ENCODE measurements at regions not wholly inside any gene's neighbourhood (a gene's known extent, or its start where the extent isn't known, plus 50 kb on each side); places are given as distances from the start of the nearest gene placed in this dataset.

DNA sequence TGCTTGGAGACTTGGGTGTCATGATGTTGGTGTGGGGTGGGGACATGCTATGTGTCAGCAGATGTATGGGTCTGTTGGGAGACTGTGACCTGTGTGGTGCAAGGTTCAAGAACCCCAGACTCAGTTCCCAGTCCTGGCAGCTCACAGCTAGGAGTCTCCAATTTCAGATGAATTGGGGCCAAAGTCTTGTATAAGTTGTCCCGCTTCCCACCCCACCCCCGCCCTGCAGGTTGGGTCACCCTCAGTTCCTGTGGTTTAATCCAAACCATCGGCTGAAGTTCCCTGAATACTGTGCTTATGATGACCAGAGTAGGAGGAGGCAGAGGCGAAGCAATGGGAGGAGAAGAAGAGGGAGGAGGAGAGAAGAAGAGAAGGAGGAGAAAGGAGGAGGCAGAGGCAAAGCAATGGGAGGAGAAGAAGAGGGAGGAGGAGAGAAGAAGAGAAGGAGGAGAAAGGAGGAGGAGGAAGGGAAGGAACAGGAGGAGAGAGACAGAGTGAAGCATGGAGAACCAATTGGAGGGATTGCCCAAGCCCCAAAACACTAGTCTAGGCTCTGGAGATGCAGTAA lies 112.6 kb downstream of the EFNB1 start:
- Mint-ChIP-seq H3K9me3 (no peaks in the 10 kb centered on the region), H3K36me3 (ENCODE audit: low read depth) (no peaks in the 10 kb centered on the region), H3K4me1 (ENCODE audit: low read depth) (peaks cover 2% of the 10 kb centered on the region), H3K27me3 (no peaks in the 10 kb centered on the region), H3K27ac (no peak overlapping the region), H3K4me3 (no peak overlapping the region)
- intact Hi-C loops (cut with micrococcal nuclease) = no loop called here

DNA sequence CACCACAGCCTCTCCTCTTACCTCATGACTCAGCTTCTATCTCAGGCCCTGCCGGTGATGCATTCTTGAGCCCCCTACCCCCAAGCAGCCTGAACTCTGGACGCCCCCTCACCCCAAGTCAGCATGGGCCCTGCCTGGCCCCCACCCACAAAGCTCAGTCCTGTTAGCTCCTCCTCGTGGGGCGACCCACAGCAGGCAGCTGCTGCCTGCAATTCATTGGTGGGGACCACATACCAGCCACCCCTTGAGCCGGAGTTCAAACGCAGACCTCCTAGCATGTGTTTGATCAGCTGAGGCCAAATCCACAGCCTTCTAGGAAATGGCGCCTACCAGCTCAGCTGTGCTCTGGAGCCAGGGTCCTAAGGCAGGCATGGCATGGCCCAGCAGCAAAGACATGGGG lies 111.8 kb downstream of the EFNB1 start:
- H3K9me3 Mint-ChIP-seq = no peaks in the 10 kb centered on the region
- no peaks in the 10 kb centered on the region for H3K27me3 Mint-ChIP-seq
- no peak overlapping the region for H3K4me3 Mint-ChIP-seq
- intact Hi-C loops (cut with micrococcal nuclease) = no loop called here
- no peaks in the 10 kb centered on the region for H3K36me3 Mint-ChIP-seq (ENCODE audit: low read depth)
- peaks cover 10% of the 10 kb centered on the region for H3K4me1 Mint-ChIP-seq (ENCODE audit: low read depth)
- no peak overlapping the region for H3K27ac Mint-ChIP-seq

DNA sequence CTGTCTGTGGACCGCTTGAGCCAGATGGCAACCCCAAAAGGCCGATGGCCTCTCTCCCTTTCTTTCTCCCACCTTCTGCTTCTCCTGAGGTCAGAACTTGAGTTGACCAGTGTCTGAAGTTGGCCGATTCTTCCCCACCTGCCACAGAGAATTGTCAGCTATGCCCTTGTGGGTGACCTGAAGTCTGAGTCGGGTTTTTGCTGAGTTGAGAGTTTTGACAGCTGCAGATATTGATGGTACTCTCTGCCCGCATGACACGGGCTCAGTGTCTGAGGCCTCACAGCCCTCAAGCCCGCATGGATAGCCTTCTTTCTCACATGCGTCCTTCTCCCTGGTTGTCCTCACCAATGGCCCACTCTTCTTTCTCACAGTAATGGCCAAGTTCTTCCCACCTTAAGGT lies 111.0 kb downstream of the EFNB1 start:
- H3K9me3 Mint-ChIP-seq = no peaks in the 10 kb centered on the region

DNA sequence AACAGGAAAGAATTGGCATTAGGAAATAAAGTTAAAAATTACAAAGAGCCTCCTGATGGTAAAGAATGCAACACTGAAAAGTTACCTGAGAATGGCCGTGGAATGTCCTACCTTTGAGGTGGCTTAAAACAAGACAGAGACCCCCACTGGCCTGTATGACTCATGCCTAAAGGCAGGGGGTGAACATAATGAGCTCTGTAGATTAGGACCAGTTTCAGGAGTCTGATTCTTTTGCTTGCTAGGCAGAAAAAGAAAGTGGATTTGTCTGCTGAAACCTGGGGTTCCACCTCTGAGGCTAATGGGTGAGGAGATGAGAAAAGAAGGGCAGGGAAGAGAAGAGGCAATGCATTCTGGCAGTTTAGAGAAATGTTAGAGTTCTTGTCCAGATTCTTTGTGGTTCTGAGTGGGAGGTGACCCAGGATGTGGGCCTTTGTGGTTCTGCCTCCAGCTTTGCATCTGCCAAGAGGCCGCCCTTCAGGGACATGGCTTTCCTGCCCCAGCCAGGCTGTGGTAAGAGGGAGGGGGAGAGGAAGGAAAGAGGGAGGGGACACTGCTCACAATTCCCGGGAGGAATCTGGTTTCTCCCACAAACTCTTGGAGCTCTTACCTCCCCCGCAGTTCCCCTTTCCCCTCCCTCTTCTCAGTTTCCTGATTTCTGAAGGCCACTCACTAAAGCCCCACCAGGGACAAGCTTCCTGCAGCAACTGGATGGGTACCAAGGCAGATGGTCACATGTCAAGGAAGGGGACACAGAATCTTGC lies 109.6 kb downstream of the EFNB1 start:
- intact Hi-C loops (cut with micrococcal nuclease) = no loop called here
- Mint-ChIP-seq H3K9me3 (no peaks in the 10 kb centered on the region), H3K36me3 (ENCODE audit: low read depth) (no peaks in the 10 kb centered on the region), H3K4me1 (ENCODE audit: low read depth) (peaks cover 16% of the 10 kb centered on the region), H3K27ac (no peak overlapping the region), H3K4me3 (no peak overlapping the region), H3K27me3 (no peaks in the 10 kb centered on the region)

More for the DNA sequence above, 111.0 kb downstream of the EFNB1 start:
- intact Hi-C loops (cut with micrococcal nuclease) = no loop called here
- no peaks in the 10 kb centered on the region for H3K27me3 Mint-ChIP-seq
- H3K4me1 Mint-ChIP-seq (ENCODE audit: low read depth) = peaks cover 16% of the 10 kb centered on the region
- no peaks in the 10 kb centered on the region for H3K36me3 Mint-ChIP-seq (ENCODE audit: low read depth)
- H3K4me3 Mint-ChIP-seq = no peak overlapping the region
- H3K27ac Mint-ChIP-seq = no peak overlapping the region

DNA sequence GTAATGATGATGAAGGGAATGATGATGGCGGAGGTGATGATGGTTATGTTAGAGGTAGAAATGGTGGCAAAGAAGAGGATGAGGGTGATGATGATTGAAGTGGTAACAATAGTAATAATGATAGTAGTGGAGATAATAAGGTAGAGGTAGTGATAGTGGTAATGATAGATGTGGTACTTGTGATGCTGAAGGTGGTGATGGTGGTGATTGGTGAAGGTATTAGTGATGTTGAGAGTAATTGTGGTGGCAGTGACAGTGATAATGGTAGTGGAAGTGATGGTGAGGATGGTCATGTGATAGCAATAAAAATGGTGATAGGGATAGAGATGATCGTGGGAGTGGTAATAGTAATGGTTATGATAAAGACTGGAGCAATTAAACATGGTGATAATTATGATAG lies 108.8 kb downstream of the EFNB1 start:
- Mint-ChIP-seq H3K9me3 (no peaks in the 10 kb centered on the region), H3K27ac (no peak overlapping the region), H3K36me3 (ENCODE audit: low read depth) (no peaks in the 10 kb centered on the region), H3K27me3 (no peaks in the 10 kb centered on the region), H3K4me3 (no peak overlapping the region), H3K4me1 (ENCODE audit: low read depth) (peaks cover 16% of the 10 kb centered on the region)
- intact Hi-C loops (cut with micrococcal nuclease) = no loop called here

DNA sequence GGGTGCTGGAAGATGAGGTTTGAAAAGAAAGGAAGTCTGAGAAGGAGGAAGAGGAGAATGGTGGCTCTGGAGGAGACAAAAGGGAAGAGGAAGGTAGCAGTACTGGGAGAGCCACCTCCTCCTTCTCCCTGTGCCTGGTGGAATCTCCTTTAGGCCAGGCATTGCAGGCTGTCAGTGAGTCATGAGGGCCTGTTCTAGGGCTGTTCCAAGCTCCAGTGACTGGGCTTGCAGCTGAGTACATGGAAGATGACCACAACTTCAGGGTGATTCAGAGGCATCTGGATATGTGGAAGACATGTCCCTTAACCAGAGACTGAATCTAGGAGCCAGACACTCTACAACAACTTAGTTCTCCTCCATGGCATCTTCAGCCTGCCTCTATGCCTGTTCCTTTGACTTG lies 107.8 kb downstream of the EFNB1 start:
- no peaks in the 10 kb centered on the region for H3K36me3 Mint-ChIP-seq (ENCODE audit: low read depth)
- intact Hi-C loops (cut with micrococcal nuclease) = no loop called here
- H3K4me3 Mint-ChIP-seq = no peak overlapping the region
- no peak overlapping the region for H3K27ac Mint-ChIP-seq
- no peaks in the 10 kb centered on the region for H3K27me3 Mint-ChIP-seq
- no peaks in the 10 kb centered on the region for H3K9me3 Mint-ChIP-seq
- peaks cover 16% of the 10 kb centered on the region for H3K4me1 Mint-ChIP-seq (ENCODE audit: low read depth)

DNA sequence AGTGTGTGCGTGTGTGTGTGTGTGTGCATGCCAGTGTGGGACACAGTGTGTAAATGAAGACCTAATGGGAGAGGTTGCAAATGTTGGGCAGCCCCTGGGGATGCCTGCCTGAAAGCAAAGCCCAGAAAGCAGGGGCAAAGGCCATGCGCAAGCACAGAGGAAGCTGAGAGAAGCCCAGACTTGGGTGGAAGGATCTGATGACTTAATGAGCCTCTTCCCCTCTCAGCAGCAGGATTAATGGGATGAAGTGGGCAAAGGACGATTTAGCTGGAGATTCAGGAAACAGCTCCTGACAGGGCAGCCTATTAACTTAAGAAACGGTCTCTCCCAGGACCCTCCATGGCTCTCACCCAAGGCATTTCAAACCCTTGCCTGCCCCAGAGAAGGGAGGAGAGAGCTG lies 107.3 kb downstream of the EFNB1 start:
- no peak overlapping the region for H3K4me3 Mint-ChIP-seq
- peaks cover 16% of the 10 kb centered on the region for H3K4me1 Mint-ChIP-seq (ENCODE audit: low read depth)
- H3K9me3 Mint-ChIP-seq = no peaks in the 10 kb centered on the region
- intact Hi-C loops (cut with micrococcal nuclease) = no loop called here
- no peak overlapping the region for H3K27ac Mint-ChIP-seq
- H3K36me3 Mint-ChIP-seq (ENCODE audit: low read depth) = no peaks in the 10 kb centered on the region
- no peaks in the 10 kb centered on the region for H3K27me3 Mint-ChIP-seq

DNA sequence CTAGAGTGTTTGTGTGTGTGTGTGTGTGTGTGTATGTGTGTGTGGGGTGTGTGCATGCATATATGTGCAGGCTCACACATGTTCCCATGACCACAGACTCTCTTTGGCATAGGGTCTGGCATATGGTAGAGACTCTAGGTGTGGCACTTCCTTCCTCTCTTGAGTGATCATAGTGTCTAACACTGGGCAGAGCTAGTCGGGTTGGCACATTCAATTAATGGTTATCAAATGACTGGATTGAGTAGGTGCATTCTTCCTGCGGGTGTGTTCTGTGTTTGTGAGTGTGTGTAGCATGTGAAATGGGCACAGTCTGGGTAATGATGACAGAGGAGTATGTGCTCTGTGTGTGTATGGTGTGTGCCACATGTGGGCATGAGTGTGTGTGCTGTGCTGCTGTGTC lies 106.5 kb downstream of the EFNB1 start:
- Mint-ChIP-seq H3K27ac (no peak overlapping the region), H3K27me3 (no peaks in the 10 kb centered on the region), H3K9me3 (no peaks in the 10 kb centered on the region), H3K4me1 (ENCODE audit: low read depth) (peaks cover 16% of the 10 kb centered on the region), H3K4me3 (no peak overlapping the region), H3K36me3 (ENCODE audit: low read depth) (no peaks in the 10 kb centered on the region)
- intact Hi-C loops (cut with micrococcal nuclease) = no loop called here

DNA sequence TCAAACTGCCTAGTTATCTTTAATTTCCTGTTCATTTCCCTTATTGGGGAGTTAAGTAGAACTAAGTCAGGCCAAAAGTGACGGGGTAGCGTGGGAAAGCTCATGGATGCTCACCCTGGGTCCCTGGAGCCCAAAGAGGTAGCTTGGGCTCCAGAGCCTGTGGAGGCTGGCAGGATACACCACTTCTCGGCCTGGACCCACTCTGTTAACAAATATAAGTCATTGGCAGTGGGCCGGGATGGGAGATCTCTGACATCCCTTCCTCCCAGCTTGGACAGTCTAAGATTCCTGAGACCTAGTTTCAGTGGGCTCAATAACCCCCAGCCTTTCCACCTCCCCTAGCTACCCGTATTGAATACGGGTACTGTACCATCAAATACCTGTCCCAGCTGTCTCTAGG lies 106.1 kb downstream of the EFNB1 start:
- no peaks in the 10 kb centered on the region for H3K36me3 Mint-ChIP-seq (ENCODE audit: low read depth)
- no peaks in the 10 kb centered on the region for H3K9me3 Mint-ChIP-seq
- no peak overlapping the region for H3K27ac Mint-ChIP-seq
- intact Hi-C loops (cut with micrococcal nuclease) = no loop called here
- H3K4me3 Mint-ChIP-seq = no peak overlapping the region
- H3K4me1 Mint-ChIP-seq (ENCODE audit: low read depth) = peaks cover 16% of the 10 kb centered on the region
- H3K27me3 Mint-ChIP-seq = no peaks in the 10 kb centered on the region

DNA sequence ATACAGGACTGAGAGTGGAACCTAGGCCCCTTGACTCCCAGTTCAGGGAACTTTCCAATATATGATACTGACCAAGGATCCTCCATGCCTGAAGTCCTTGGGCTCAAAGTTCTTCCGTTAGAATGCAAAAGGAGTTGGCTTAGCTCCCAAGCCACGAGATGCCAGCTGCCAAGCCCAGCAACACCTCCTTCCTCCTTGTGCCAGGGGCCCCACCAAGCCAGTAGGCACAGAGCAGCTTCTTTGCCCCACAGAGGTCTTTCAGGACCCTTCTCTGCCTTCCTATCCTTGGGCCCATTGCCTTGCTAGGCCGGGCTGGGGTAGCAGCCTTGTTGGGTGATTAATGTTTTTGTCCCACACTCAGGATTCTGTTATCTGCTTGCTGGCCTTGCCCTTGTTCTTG lies 105.6 kb downstream of the EFNB1 start:
- Mint-ChIP-seq H3K27me3 (no peaks in the 10 kb centered on the region), H3K36me3 (ENCODE audit: low read depth) (no peaks in the 10 kb centered on the region), H3K4me3 (no peak overlapping the region), H3K9me3 (no peaks in the 10 kb centered on the region), H3K27ac (no peak overlapping the region), H3K4me1 (ENCODE audit: low read depth) (peaks cover 16% of the 10 kb centered on the region)
- intact Hi-C loops (cut with micrococcal nuclease) = no loop called here

DNA sequence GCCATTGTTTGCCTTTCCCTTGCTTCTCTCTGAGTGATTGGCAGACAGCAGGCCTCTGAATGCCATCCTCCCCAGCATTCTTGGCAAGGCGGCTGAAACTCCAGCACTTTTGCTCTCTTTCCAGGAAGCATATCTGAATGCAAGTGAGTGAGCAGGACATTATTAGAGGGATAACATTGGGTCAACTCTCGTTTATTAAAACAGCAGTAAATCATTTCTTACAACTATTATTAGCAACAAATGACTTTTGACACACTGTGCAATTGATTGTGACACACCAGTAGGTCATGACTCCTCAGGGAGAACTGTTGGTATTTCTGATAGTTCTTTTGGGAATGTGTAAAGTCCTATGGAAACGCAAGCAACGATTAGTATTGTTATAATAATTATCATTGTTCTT lies 103.8 kb downstream of the EFNB1 start:
- Mint-ChIP-seq H3K27me3 (no peaks in the 10 kb centered on the region), H3K4me3 (no peak overlapping the region), H3K27ac (no peak overlapping the region), H3K9me3 (no peaks in the 10 kb centered on the region), H3K36me3 (ENCODE audit: low read depth) (no peaks in the 10 kb centered on the region), H3K4me1 (ENCODE audit: low read depth) (peaks cover 22% of the 10 kb centered on the region)
- intact Hi-C loops (cut with micrococcal nuclease) = no loop called here

DNA sequence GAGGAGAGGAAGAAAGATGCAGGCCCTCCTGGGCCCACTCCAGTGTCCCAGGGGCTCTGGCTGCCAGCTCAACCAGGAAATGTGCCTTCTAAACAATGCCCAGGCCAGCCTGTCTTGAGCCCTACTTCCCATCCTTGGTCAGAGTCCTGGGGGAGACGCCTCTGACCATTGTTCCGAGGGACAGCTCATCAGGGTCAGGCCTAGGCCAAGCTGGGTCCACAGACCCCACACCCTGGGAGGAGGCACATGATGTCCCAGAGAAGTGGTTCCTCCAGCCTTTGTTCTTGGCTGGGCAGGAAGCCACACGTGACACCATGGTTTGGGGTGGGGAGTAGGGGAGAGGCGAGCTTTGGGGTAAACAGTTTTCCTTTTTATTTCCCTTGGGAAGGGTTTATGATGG lies 102.5 kb downstream of the EFNB1 start:
- intact Hi-C loops (cut with micrococcal nuclease) = no loop called here
- Mint-ChIP-seq H3K4me1 (ENCODE audit: low read depth) (peaks cover 19% of the 10 kb centered on the region), H3K27ac (no peak overlapping the region), H3K4me3 (no peak overlapping the region), H3K27me3 (no peaks in the 10 kb centered on the region), H3K36me3 (ENCODE audit: low read depth) (no peaks in the 10 kb centered on the region), H3K9me3 (no peaks in the 10 kb centered on the region)

DNA sequence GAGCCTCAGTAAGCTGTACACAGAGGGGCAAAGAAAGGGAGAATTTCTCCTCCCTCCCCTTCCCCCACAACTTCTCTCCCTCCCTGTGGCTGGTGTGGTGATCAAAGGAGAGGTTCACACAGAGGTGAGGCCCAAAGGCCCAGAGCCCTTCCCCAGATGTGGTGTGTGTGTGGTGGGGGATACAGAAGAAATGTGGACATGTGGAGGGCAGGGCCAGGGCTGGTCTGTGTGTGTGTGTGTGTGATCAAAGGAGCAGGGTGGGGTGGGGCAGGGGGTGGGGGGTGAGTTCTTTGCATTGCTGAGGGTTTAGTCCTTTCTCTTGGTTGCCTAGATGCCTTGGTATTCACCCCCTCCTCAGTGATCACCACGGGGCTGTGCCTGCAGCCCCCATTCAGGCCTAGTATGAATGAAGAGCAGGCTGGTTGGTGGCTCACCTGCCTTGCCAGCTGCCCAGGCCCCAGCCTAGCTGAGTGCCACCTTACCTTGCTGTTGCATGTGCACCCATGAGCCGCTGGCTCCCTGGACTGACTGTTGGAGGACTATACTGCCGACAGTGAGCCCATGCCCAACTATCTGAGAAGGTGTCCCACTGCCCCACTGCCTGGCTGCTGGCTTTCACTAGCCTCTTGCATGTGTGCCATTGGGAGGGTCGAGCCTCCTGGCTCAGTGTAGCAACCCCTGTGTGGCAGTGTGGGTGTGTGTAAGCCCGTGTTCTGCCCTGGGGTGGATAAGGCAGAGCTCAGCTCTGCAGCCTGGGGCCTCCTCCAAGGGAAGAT lies 101.9 kb downstream of the EFNB1 start:
- H3K4me3 Mint-ChIP-seq = no peak overlapping the region
- intact Hi-C loops (cut with micrococcal nuclease) = no loop called here
- H3K27me3 Mint-ChIP-seq = no peaks in the 10 kb centered on the region
- peaks cover 14% of the 10 kb centered on the region for H3K4me1 Mint-ChIP-seq (ENCODE audit: low read depth)
- no peaks in the 10 kb centered on the region for H3K36me3 Mint-ChIP-seq (ENCODE audit: low read depth)
- no peaks in the 10 kb centered on the region for H3K9me3 Mint-ChIP-seq
- H3K27ac Mint-ChIP-seq = no peak overlapping the region

DNA sequence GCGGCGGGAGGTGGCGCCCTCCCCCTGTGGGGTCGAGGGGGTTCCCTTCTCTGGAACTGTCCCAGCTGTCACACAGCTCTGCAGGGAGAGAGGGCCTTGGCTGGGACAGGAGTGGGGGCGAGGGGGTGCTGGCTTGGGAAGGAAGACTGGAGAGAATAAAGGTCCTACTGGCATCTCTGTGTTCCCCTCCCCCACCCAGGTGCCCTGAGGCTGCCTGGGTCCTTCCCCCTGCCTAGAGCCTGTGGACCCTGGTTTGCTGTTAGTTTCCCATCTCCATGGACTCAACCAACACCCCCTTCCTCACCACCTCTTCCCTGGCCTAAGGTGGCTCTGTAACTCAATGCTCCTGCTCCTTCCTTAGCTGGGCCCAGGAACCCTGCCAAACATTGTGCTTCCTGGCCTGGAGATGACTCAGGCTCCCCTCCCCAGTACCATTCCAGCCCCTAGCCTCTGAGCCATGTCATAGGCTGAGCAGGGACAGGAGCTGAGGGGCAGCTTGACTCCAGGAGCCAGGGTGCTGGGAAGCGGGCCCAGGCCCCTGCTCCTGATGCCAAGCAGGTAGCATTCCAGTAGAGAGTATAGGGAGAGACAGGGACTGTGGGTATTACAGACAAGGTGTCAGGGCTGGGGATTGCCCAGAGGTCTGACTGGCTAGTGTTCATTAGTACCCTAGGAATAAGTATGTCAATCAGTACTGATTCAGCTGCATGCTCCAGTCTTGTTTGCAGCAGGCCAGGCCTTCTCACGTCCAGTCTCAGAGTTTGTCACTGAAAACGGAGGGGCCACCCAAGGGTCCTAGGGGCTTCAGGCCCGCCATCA lies 100.7 kb downstream of the EFNB1 start:
- Mint-ChIP-seq H3K27me3 (no peaks in the 10 kb centered on the region), H3K27ac (no peak overlapping the region), H3K4me1 (ENCODE audit: low read depth) (peaks cover 7% of the 10 kb centered on the region), H3K4me3 (no peak overlapping the region), H3K9me3 (no peaks in the 10 kb centered on the region), H3K36me3 (ENCODE audit: low read depth) (no peaks in the 10 kb centered on the region)
- intact Hi-C loops (cut with micrococcal nuclease) = no loop called here
